ENCODE measurements at regions not wholly inside any gene's neighbourhood (a gene's known extent, or its start where the extent isn't known, plus 50 kb on each side); places are given as distances from the start of the nearest gene placed in this dataset.

DNA sequence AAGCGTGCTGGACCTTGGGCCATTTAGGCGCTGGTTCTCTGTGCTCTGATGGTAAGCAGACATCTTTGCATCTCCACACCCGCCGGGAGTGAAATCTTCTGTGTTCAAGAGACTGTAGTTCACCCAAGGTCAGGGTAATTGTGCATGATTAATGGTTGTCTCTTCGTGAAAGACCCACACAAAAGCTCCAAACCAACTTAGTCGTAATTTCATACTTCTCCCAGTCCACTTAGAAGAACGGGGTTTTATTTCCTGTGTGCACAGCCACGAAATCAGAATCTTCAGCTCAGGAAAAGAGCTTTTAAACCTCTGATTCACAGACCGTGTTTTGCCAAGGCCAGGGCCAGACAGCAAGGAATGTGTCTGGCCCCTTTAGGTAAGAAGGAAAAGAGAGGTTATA, 640.9 kb downstream of the MED13L start:
- 93% methylated on average over 9 of the region's 9 CpGs; no CpG with 5 or more reads in 1 of the 2 experiments for WGBS, 2 experiments (ENCODE audit: extremely low coverage in 1 of 2, insufficient coverage in 1 of 2, insufficient read length in 1 of 2, insufficient replicate concordance in 2 of 2, low coverage in 1 of 2, low lambda C conversion rate in 2 of 2, missing lambda C conversion rate in 1 of 2)

More for the DNA sequence above, 640.9 kb downstream of the MED13L start:
- Histone ChIP-seq H3K56ac (replicated peaks; ENCODE audit: insufficient read length, low read depth, low read length) (no peak overlapping the region), H3K27ac (ENCODE audit: low read depth, low read length) (no peak overlapping the region), H4K8ac (ENCODE audit: extremely low read depth, insufficient read depth, low read length) (no peak overlapping the region), H3K18ac (ENCODE audit: extremely low read depth, low read length) (no peak overlapping the region), H3K36me3 (ENCODE audit: control insufficient read depth in 2 of 4, insufficient read depth in 4 of 4, low read length in 3 of 4) (no peaks in the 10 kb centered on the region), H2BK5ac (ENCODE audit: low read depth, low read length) (no peak overlapping the region), H4K91ac (replicated peaks; ENCODE audit: insufficient read length, low read length) (no peak overlapping the region), H3K27me3 (replicated peaks in 1 of 4; ENCODE audit: control insufficient read depth in 3 of 4, extremely low read depth in 1 of 4, insufficient read depth in 3 of 4, low read length in 3 of 4) (no peaks in the 10 kb centered on the region), H3K4ac (replicated peaks; ENCODE audit: insufficient read length, low read depth, low read length) (no peak overlapping the region), H2BK12ac (ENCODE audit: low read depth, low read length) (no peak overlapping the region), H3K4me2 (ENCODE audit: insufficient read depth in 1 of 2, low read depth in 2 of 2, low read length in 2 of 2) (no peak overlapping the region), H3K79me1 (ENCODE audit: low read depth, low read length) (no peaks in the 10 kb centered on the region), H2AK5ac (ENCODE audit: low read depth, low read length) (no peak overlapping the region), H3K23me2 (ENCODE audit: low read depth, low read length) (no peaks in the 10 kb centered on the region; the same call in 1 of the 2 replicates), H2BK120ac (replicated peaks; ENCODE audit: low read depth, low read length) (no peak overlapping the region), H4K20me1 (replicated peaks in 1 of 2; ENCODE audit: control insufficient read depth in 1 of 2, insufficient read depth in 2 of 2, low read length in 2 of 2) (no peaks in the 10 kb centered on the region), H2BK15ac (ENCODE audit: low read length) (no peak overlapping the region), H3K9ac (replicated peaks in 1 of 4; ENCODE audit: extremely low read depth in 1 of 4, low read depth in 3 of 4, low read length in 3 of 4) (no peak overlapping the region), H2AFZ (ENCODE audit: low read length) (no peak overlapping the region), H3K79me2 (ENCODE audit: control insufficient read depth in 1 of 2, insufficient read depth in 2 of 2, low read length in 2 of 2) (no peaks in the 10 kb centered on the region), H3K23ac (ENCODE audit: insufficient read length) (no peak overlapping the region), H4K5ac (ENCODE audit: insufficient read length, low read depth, low read length) (no peak overlapping the region), H2BK20ac (ENCODE audit: low read length) (no peak overlapping the region), H3K4me3 (ENCODE audit: extremely low read depth in 1 of 4, insufficient read depth in 2 of 4, low read depth in 3 of 4, low read length in 4 of 4) (no peak overlapping the region), H3K14ac (ENCODE audit: insufficient read length) (no peak overlapping the region), H3K9me3 (ENCODE audit: insufficient read depth in 2 of 2, low read depth in 1 of 2, low read length in 1 of 2) (no peaks in the 10 kb centered on the region), H3K4me1 (replicated peaks in 1 of 4; ENCODE audit: control insufficient read depth in 3 of 4, insufficient read depth in 4 of 4, low read length in 3 of 4) (peaks cover 0 to 3% (median under 1%) of the 10 kb centered on the region in 4 experiments; a peak in 1 of 7 replicates)
- TF ChIP-seq BCL11A (IDR thresholded peaks at IDR 0.05; ENCODE audit: low read depth in 2 of 2, low read length in 2 of 2) (no peak), FOSL1 (IDR thresholded peaks at IDR 0.05; ENCODE audit: insufficient read depth, low read depth, low read length) (no peak), TBP (IDR thresholded peaks at IDR 0.05; ENCODE audit: low read depth, low read length) (no peak), JUND (IDR thresholded peaks at IDR 0.05; ENCODE audit: low read length) (no peak), CHD2 (IDR thresholded peaks at IDR 0.05; ENCODE audit: low read length) (no peak), CTBP2 (IDR thresholded peaks at IDR 0.05; ENCODE audit: borderline replicate concordance, insufficient read depth, insufficient read length, low read length) (no peak), GTF2F1 (IDR thresholded peaks at IDR 0.05; ENCODE audit: borderline replicate concordance, low read depth, low read length) (no peak), YY1 (IDR thresholded peaks at IDR 0.05; ENCODE audit: low read depth, low read length) (no peak), KDM4A (IDR thresholded peaks at IDR 0.05; ENCODE audit: low read depth, low read length, severe bottlenecking) (no peak), EZH2 (IDR thresholded peaks at IDR 0.05; ENCODE audit: low read depth, low read length, severe bottlenecking) (no peak), NANOG (IDR thresholded peaks at IDR 0.05; ENCODE audit: insufficient read depth, low read depth, low read length, poor library complexity, severe bottlenecking) (no peak)
- POLR2A ChIA-PET (ENCODE audit: partially characterized antibody) = no interaction called here
- CTCF ChIA-PET (ENCODE audit: partially characterized antibody) = no interaction called here
- no peak for FAIRE-seq
- no peak for DNase-seq (ENCODE audit: low read depth in 1 of 2, low spot score in 2 of 2)

Data from H1 (cell line).